MM.1S (cell line): ENCODE measurements at regions not wholly inside any gene's neighbourhood (a gene's known extent, or its start where the extent isn't known, plus 50 kb on each side); places are given as distances from the start of the nearest gene placed in this dataset.

Experiments used
- DNase-seq: peaks from one replicate; pipeline ENCODE4 v3.0.0-alpha.2; 2015
- H2AFZ ChIP-seq: fragments of 300-600 bp; sonication (generic); 2 replicates; pipeline ENCODE4 v1.6.0; 2016; ENCODE audit warnings: antibody characterized with exemption, low read length
- H3F3A ChIP-seq: fragments of 300-600 bp; sonication (generic); 2 replicates; pipeline ENCODE4 v1.6.1; 2016; ENCODE audit warnings: mild to moderate bottlenecking, antibody characterized with exemption, low read length, moderate library complexity, mixed read lengths; ENCODE audit not compliant: insufficient read depth
- H3K27ac ChIP-seq: fragments of 300-600 bp; sonication (generic); 2 replicates; pipeline ENCODE4 v1.5.1; 2016; ENCODE audit warnings: mild to moderate bottlenecking, low read length
- H3K27me3 ChIP-seq: fragments of 300-600 bp; sonication (generic); replicated peaks from 2 replicates; pipeline ENCODE4 v1.6.0; 2016; ENCODE audit warnings: low read length; ENCODE audit not compliant: insufficient read depth
- H3K36me3 ChIP-seq: fragments of 300-600 bp; sonication (generic); replicated peaks from 2 replicates; pipeline ENCODE4 v1.6.1; 2016; ENCODE audit warnings: mild to moderate bottlenecking, low read length, mixed read lengths; ENCODE audit not compliant: insufficient read depth
- H3K4me1 ChIP-seq: fragments of 300-600 bp; sonication (generic); 2 replicates; pipeline ENCODE4 v1.6.1; 2016; ENCODE audit warnings: low read length, mixed read lengths
- H3K4me2 ChIP-seq: fragments of 300-600 bp; sonication (generic); 2 replicates; pipeline ENCODE4 v1.6.0; 2016; ENCODE audit warnings: low read depth, low read length
- H3K4me3 ChIP-seq: fragments of 300-600 bp; sonication (generic); 2 replicates; pipeline ENCODE4 v1.5.1; 2016; ENCODE audit warnings: low read length, mixed read lengths
- H3K79me2 ChIP-seq: fragments of 300-600 bp; sonication (generic); 2 replicates; pipeline ENCODE4 v1.6.1; 2016; ENCODE audit warnings: mixed run types, low read length, mixed read lengths
- H3K9ac ChIP-seq: fragments of 300-600 bp; sonication (generic); 2 replicates; pipeline ENCODE4 v1.6.1; 2016; ENCODE audit warnings: low read length, mixed read lengths
- H3K9me2 ChIP-seq: fragments of 300-600 bp; sonication (generic); replicated peaks from 2 replicates; pipeline ENCODE4 v1.6.1; 2016; ENCODE audit warnings: mild to moderate bottlenecking, low read length, mixed read lengths; ENCODE audit not compliant: insufficient read depth
- H3K9me3 ChIP-seq: fragments of 300-600 bp; sonication (generic); replicated peaks from 2 replicates; pipeline ENCODE4 v1.6.1; 2016; ENCODE audit warnings: mild to moderate bottlenecking, low read length, mixed read lengths; ENCODE audit not compliant: insufficient read depth
- H4K20me1 ChIP-seq: fragments of 300-600 bp; sonication (generic); 2 replicates; pipeline ENCODE4 v1.6.1; 2016; ENCODE audit warnings: mild to moderate bottlenecking, low read length, moderate library complexity, mixed read lengths; ENCODE audit not compliant: insufficient read depth
- CTCF ChIP-seq: fragments of 300-600 bp; sonication (generic); IDR thresholded peaks from 2 replicates; pipeline ENCODE4 v1.5.1; 2016; ENCODE audit warnings: antibody characterized with exemption, low read length, mixed read lengths
- EZH2 ChIP-seq: fragments of 300-600 bp; sonication (generic); optimal IDR thresholded peaks from 2 replicates; pipeline ENCODE3; 2017; ENCODE audit warnings: low read depth, mild to moderate bottlenecking, antibody characterized with exemption, low read length, mixed read lengths
- EZH2phosphoT487 ChIP-seq: fragments of 300-600 bp; sonication (generic); IDR thresholded peaks from 2 replicates; pipeline ENCODE4 v1.6.1; 2018; ENCODE audit warnings: antibody characterized with exemption, low read length

DNA sequence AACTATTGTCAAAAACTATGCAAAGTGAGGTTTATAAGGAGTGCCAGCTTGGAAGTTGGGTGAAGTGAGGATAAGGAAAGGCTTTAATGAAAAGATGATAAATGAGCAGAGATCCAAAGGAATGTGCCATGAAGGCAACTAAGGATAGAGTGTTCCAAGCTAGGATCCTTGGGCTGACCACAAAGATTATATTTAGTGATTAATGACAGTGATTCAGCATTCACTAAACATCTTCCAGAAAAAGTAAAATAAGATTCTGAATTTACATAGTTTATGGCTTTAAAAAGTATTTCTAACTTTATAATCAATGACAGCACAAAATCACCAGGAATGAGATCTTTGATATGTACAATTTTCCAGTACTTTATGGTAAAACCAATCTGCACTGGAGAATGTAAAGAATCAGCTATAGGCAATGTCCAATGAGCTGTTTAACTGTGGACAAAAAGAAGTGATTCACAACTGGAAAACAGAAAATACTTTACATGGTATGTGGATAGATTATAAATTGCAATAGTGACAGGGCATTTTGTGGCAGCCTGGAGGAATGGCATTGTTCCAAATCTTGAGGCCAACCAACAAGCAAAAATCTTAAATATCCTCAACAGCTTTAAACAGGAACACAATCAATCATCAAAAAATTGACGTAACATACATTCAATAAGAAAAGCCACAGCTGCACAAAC, 91.2 kb upstream of the KCTD3 start:
- Histone ChIP-seq H4K20me1 (no peaks in the 10 kb centered on the region), H3K27ac (no peak overlapping the region), H3F3A (no peaks in the 10 kb centered on the region), H3K4me2 (no peak overlapping the region), H3K4me1 (no peaks in the 10 kb centered on the region), H3K79me2 (no peaks in the 10 kb centered on the region), H3K9me3 (no peaks in the 10 kb centered on the region), H3K9me2 (no peaks in the 10 kb centered on the region), H3K9ac (no peak overlapping the region), H3K27me3 (no peaks in the 10 kb centered on the region), H3K4me3 (no peak overlapping the region), H3K36me3 (no peaks in the 10 kb centered on the region), H2AFZ (no peak overlapping the region)
- no peak for TF ChIP-seq EZH2
- TF ChIP-seq EZH2phosphoT487: no peak
- TF ChIP-seq CTCF: no peak
- DNase-seq: no peak

DNA sequence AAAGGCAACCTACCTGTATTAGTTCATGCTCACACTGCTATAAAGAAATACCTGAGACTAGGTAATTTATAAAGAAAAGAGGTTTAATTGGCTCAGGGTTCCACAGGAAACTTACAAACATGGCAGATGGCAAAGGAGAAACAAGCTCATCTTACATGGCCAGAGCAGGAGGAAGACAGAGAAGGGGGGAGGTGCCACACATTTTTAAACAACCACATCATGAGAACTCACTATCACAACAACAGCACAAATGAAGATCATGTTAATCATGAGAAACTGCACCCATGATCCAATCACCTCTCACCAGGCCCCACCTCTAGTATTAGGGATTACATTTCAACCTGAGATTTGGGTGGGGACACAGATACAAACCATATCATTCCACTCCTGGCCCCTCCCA, 90.6 kb upstream of the KCTD3 start:
- no peak overlapping the region for H3K4me2 ChIP-seq
- no peak for DNase-seq
- no peaks in the 10 kb centered on the region for H3K27me3 ChIP-seq
- no peaks in the 10 kb centered on the region for H3K9me2 ChIP-seq
- TF ChIP-seq EZH2phosphoT487: no peak
- no peak for TF ChIP-seq EZH2
- H3K4me3 ChIP-seq: no peak overlapping the region
- no peak overlapping the region for H3K9ac ChIP-seq
- H3K27ac ChIP-seq: no peak overlapping the region
- no peaks in the 10 kb centered on the region for H3K36me3 ChIP-seq
- no peaks in the 10 kb centered on the region for H3K79me2 ChIP-seq
- no peaks in the 10 kb centered on the region for H3K9me3 ChIP-seq
- H2AFZ ChIP-seq: no peak overlapping the region
- no peaks in the 10 kb centered on the region for H3F3A ChIP-seq
- H4K20me1 ChIP-seq: no peaks in the 10 kb centered on the region
- no peaks in the 10 kb centered on the region for H3K4me1 ChIP-seq

- H3F3A ChIP-seq: no peaks in the 10 kb centered on the region
- H3K4me1 ChIP-seq: no peaks in the 10 kb centered on the region
- no peak for TF ChIP-seq CTCF
- no peak for TF ChIP-seq EZH2
- TF ChIP-seq EZH2phosphoT487: no peak
- no peaks in the 10 kb centered on the region for H3K36me3 ChIP-seq
- no peaks in the 10 kb centered on the region for H3K9me2 ChIP-seq
- no peak overlapping the region for H3K4me2 ChIP-seq
- H3K27me3 ChIP-seq: no peaks in the 10 kb centered on the region
- no peak overlapping the region for H3K9ac ChIP-seq
- no peaks in the 10 kb centered on the region for H4K20me1 ChIP-seq
- no peak overlapping the region for H2AFZ ChIP-seq
- H3K4me3 ChIP-seq: no peak overlapping the region
- no peak overlapping the region for H3K27ac ChIP-seq
- no peak for DNase-seq
- no peaks in the 10 kb centered on the region for H3K9me3 ChIP-seq
- no peaks in the 10 kb centered on the region for H3K79me2 ChIP-seq
Observed at GRCh38 chr1:215477632-215478031, 89.5 kb upstream of the KCTD3 start.

DNA sequence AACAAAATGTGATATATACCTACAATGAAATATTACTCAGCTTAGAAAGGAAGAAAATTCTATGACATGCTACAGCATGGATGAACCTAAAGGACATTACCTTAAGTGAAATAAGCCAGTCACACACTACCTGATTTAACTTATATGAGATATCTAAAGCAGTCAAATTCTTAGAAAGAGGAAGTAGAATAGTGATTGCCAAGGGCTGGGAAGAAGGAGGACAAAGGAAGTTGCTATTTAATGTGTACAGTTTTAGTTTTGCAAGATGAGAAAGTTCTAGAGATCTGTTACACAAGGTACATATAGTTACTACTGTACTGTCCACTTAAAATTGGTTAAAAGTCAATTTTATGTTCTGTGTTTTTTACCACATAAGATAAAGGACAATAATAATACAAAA, 87.5 kb upstream of the KCTD3 start:
- no peaks in the 10 kb centered on the region for H3K9me2 ChIP-seq
- H3F3A ChIP-seq: no peaks in the 10 kb centered on the region
- no peak overlapping the region for H3K4me2 ChIP-seq
- no peaks in the 10 kb centered on the region for H3K9me3 ChIP-seq
- H2AFZ ChIP-seq: no peak overlapping the region
- TF ChIP-seq CTCF (no peak), EZH2 (no peak), EZH2phosphoT487 (no peak)
- no peaks in the 10 kb centered on the region for H3K36me3 ChIP-seq
- no peak overlapping the region for H3K4me3 ChIP-seq
- H3K27ac ChIP-seq: no peak overlapping the region
- H3K27me3 ChIP-seq: no peaks in the 10 kb centered on the region
- DNase-seq: no peak
- H3K9ac ChIP-seq: no peak overlapping the region
- H4K20me1 ChIP-seq: no peaks in the 10 kb centered on the region
- H3K79me2 ChIP-seq: no peaks in the 10 kb centered on the region
- no peaks in the 10 kb centered on the region for H3K4me1 ChIP-seq
